ENCODE measurements at regions not wholly inside any gene's neighbourhood (a gene's known extent, or its start where the extent isn't known, plus 50 kb on each side); places are given as distances from the start of the nearest gene placed in this dataset.

DNA sequence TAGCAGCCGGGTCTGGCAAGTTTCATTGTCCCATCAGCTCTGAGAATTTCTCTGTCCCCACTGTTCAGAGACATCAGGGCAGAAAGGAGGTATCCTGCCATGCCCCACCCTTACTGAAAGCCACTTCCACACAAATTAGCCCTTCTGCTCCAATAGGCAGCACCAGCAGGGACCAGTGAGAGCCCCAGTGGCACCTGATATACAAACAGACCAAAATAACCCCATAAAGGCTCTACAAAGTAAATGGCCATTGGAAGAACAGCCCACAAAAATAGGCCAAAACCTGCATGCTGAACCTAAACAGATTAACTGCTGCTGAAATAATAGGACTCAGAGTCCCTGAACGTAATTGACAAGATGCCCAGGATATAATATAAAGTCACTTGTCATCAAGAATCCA, 199.9 kb downstream of the TMEM200A start:
- TF ChIP-seq POLR2AphosphoS5 (IDR thresholded peaks at IDR 0.05; ENCODE audit: low read depth, low read length) = no peak
- no peak for TF ChIP-seq FOXP2 (optimal IDR thresholded peaks at IDR 0.05; ENCODE audit: borderline replicate concordance, extremely low read depth, extremely low read length, insufficient read depth)
- no peak for TF ChIP-seq SIN3A (IDR thresholded peaks at IDR 0.05; ENCODE audit: borderline replicate concordance, insufficient read depth, low read length)
- TF ChIP-seq TAF1 (IDR thresholded peaks at IDR 0.05; ENCODE audit: borderline replicate concordance, insufficient read depth, low read length) = no peak
- TF ChIP-seq, protein P1, sequence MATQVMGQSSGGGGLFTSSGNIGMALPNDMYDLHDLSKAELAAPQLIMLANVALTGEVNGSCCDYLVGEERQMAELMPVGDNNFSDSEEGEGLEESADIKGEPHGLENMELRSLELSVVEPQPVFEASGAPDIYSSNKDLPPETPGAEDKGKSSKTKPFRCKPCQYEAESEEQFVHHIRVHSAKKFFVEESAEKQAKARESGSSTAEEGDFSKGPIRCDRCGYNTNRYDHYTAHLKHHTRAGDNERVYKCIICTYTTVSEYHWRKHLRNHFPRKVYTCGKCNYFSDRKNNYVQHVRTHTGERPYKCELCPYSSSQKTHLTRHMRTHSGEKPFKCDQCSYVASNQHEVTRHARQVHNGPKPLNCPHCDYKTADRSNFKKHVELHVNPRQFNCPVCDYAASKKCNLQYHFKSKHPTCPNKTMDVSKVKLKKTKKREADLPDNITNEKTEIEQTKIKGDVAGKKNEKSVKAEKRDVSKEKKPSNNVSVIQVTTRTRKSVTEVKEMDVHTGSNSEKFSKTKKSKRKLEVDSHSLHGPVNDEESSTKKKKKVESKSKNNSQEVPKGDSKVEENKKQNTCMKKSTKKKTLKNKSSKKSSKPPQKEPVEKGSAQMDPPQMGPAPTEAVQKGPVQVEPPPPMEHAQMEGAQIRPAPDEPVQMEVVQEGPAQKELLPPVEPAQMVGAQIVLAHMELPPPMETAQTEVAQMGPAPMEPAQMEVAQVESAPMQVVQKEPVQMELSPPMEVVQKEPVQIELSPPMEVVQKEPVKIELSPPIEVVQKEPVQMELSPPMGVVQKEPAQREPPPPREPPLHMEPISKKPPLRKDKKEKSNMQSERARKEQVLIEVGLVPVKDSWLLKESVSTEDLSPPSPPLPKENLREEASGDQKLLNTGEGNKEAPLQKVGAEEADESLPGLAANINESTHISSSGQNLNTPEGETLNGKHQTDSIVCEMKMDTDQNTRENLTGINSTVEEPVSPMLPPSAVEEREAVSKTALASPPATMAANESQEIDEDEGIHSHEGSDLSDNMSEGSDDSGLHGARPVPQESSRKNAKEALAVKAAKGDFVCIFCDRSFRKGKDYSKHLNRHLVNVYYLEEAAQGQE (IDR thresholded peaks at IDR 0.05; ENCODE audit: insufficient read depth in 1 of 2, low read depth in 2 of 2, low read length in 2 of 2) = no peak

DNA sequence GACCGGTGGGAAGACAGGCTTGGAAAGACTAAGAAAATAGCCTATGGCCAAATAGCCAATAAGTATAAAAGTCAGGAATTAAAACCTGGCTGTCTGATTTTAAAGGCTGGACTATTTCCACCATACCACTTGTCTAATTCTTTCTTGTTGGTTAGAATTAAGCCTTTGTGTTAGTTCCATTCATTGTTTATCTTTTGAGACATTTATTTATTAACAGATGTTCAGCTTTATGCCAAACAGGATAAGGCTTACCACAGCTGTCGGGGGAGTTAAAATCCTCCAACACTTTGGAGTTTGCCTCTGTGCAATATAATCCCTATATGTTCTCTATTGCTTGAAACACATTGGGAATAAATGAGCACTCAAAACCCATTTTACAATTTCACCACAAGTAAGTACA, 208.3 kb downstream of the TMEM200A start:
- TF ChIP-seq SIN3A (IDR thresholded peaks at IDR 0.05; ENCODE audit: borderline replicate concordance, insufficient read depth, low read length) (no peak), TAF1 (IDR thresholded peaks at IDR 0.05; ENCODE audit: borderline replicate concordance, insufficient read depth, low read length) (no peak), POLR2AphosphoS5 (IDR thresholded peaks at IDR 0.05; ENCODE audit: low read depth, low read length) (no peak), FOXP2 (optimal IDR thresholded peaks at IDR 0.05; ENCODE audit: borderline replicate concordance, extremely low read depth, extremely low read length, insufficient read depth) (no peak)
- TF ChIP-seq, protein P1 (IDR thresholded peaks at IDR 0.05; ENCODE audit: insufficient read depth in 1 of 2, low read depth in 2 of 2, low read length in 2 of 2) = no peak

DNA sequence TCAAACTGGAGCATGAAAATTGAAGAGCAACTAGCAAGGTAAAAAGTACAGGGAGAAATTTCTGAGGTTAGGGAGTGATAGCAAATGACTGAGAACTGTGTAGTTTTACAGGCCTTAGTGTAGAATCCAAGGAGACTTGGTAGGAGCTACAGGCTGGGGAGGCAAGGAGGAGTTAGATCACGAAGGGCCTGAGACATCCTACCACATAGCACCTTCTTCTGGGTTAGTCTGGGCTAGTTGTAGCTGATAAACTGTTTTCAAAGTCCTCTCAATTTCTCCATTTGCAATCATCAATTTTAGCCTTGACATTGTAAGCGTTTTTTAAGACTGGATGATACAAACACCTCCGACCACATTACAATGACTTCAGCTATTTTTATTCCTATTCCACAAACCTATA, 209.7 kb downstream of the TMEM200A start:
- TF ChIP-seq TAF1 (IDR thresholded peaks at IDR 0.05; ENCODE audit: borderline replicate concordance, insufficient read depth, low read length) (no peak), FOXP2 (optimal IDR thresholded peaks at IDR 0.05; ENCODE audit: borderline replicate concordance, extremely low read depth, extremely low read length, insufficient read depth) (no peak), SIN3A (IDR thresholded peaks at IDR 0.05; ENCODE audit: borderline replicate concordance, insufficient read depth, low read length) (no peak), POLR2AphosphoS5 (IDR thresholded peaks at IDR 0.05; ENCODE audit: low read depth, low read length) (no peak)
- TF ChIP-seq, protein P1 (IDR thresholded peaks at IDR 0.05; ENCODE audit: insufficient read depth in 1 of 2, low read depth in 2 of 2, low read length in 2 of 2) = no peak

DNA sequence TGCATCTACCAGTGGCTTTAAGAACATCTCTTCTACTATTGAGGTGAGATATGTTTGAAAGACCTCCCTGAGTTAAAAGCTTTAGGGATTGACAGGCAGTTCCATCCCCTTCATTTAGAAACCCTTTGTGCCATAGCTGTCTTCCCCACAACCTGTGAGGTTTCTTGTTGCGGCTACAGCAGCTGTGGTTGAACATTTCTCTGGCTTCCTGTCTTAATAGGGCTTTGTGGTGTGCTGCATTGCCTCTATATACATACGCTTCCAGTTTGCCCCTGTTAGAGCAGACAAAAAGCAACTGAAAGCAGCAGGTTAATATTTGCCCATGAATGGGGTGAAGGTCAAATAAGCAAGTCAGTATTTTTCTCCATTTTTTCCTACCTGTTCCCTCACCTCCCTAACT, 210.2 kb downstream of the TMEM200A start:
- TF ChIP-seq, protein P1 (IDR thresholded peaks at IDR 0.05; ENCODE audit: insufficient read depth in 1 of 2, low read depth in 2 of 2, low read length in 2 of 2) = no peak
- no peak for TF ChIP-seq FOXP2 (optimal IDR thresholded peaks at IDR 0.05; ENCODE audit: borderline replicate concordance, extremely low read depth, extremely low read length, insufficient read depth)
- TF ChIP-seq POLR2AphosphoS5 (IDR thresholded peaks at IDR 0.05; ENCODE audit: low read depth, low read length) = no peak
- TF ChIP-seq TAF1 (IDR thresholded peaks at IDR 0.05; ENCODE audit: borderline replicate concordance, insufficient read depth, low read length) = no peak
- no peak for TF ChIP-seq SIN3A (IDR thresholded peaks at IDR 0.05; ENCODE audit: borderline replicate concordance, insufficient read depth, low read length)

Data from PFSK-1 (cell line).